ENCODE measurements at regions not wholly inside any gene's neighbourhood (a gene's known extent, or its start where the extent isn't known, plus 50 kb on each side); places are given as distances from the start of the nearest gene placed in this dataset.

DNA sequence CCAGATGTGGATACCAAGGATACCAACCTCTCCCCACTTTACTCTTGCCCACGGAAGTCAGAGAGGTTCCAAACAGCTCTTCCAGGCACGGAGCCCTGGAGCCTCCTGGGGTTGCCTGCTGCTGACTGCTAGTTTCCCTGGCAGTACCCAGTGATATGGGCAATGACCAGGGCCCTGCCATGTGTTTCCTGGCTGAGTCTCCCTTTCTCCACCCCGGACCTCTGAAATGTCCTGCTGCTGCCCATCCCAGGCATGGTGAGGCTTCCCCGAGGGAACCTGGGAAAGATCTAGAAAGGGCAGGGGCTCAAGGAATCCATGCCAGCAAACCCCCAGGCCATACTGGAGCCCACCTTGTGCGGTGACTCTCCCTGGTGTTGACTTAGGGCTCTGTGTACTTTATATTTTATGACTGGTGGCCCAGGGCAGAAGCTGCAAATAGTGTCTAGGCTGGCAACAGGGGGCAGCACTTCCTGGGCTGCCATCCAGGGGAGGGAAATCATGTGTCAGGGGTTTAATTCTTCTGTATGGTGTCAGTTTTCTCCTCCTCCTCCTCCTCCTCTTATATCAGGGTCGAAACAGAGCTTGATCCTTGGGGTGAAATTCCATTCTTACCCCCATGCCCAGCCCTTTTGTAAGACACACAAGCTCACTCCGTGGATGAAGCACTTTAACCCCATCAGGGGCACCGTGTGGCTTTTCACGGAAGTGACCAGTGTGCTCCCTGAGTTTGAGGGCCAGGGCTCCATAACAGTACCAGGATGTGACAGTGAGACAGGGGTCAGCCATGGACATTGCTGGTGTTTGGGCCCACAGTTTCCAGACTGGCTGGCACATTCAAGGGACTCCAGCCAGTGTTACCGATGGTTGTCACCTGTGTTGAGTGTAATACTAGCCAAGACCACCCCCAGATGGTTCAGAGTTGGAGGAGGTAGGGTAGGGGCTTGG is 62.4 kb upstream of the GDF10 start:
- DNase-seq = no peak

DNA sequence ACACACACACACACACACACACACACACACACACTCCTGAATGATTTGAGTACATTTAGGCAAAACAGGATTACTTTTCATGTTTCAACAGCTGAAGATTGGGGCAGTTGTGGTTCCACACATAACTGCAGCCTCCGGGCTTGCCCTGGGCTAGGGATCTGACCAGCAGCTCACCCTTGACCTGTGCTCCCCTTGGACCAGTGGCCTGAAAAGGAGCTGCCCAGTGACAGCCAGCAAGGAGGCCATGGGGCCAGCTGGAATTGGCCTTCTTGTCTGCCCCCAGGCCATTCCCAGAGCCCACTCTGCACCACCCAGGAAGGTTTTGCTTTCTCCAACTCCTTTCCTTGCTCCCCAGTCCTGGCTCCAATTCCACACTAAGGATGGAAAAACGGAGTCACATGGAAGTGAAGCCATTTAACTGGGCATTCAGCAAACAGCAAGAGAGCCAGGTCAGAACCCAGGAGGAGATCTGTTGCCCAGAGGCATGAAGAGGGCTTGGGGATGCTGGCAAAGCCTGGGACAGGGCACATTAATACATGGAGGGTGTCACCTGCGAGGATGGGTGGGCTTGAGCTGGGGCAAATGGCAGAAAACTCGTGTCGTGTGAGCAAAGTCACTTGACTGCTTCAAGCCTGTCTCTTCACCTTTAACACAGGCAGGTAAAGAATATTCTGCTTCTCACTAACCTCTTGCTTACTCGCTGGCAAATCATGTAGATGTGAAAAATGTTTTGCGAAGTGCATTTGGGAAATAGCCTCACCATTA is 61.5 kb upstream of the GDF10 start:
- no peak for DNase-seq

DNA sequence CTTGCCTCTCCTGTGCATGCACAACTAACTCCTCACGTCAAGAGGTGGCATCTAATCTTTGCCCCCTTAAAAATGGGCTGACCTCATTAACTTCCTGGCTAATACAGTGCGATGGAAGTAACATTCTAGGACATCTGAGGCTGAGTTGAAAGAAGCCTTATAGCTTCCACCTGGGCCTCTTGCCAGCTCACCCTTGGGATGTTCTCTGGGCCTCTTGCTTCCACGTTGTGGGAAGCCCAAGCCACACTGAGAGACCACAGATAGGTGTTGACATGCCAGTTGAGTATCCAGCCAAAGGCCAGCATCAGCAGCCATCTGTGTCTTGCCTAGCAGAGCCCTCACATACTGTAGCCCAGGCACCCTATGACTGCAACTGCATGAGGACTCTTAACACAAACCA is 60.8 kb upstream of the GDF10 start:
- no peak for DNase-seq

DNA sequence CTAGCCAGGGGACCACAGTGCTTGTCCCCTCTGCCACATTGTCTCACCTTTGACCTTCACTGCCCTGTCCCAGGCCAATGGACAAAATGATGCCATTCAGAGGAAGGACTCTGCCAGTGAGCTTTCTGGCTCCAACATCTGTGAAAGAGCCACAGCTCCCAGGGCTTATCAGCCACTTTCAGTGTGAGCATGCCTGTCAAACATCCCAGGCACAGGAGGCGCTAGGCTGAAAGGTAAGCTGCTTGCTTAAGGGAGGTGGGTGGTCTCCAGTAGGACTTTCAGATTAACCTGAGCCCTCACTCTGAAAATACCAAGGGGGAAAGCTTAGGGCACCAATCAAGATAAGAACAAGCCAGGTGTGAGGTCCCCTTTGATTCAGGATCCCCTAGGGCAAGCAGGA is 59.8 kb upstream of the GDF10 start:
- DNase-seq = no peak

DNA sequence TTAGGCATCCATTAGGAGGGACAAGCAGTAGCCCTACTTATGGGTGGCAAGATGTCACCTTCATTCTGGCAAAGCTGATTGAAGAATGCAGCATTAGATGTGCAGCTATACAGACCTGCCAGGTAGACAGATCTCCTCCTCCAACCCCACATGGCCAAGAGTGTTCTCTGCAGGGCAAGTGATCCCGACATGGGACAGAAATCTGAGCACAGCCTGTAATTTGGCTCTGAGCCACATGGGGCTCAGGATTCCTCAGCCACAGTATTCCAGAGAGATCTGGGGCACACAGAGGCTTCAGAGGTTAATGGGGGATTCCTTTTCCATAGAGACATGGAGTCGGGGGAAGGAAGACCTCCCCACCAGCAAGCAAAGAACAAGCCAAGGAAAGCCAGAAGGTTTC is 58.7 kb upstream of the GDF10 start:
- no peak for DNase-seq

DNA sequence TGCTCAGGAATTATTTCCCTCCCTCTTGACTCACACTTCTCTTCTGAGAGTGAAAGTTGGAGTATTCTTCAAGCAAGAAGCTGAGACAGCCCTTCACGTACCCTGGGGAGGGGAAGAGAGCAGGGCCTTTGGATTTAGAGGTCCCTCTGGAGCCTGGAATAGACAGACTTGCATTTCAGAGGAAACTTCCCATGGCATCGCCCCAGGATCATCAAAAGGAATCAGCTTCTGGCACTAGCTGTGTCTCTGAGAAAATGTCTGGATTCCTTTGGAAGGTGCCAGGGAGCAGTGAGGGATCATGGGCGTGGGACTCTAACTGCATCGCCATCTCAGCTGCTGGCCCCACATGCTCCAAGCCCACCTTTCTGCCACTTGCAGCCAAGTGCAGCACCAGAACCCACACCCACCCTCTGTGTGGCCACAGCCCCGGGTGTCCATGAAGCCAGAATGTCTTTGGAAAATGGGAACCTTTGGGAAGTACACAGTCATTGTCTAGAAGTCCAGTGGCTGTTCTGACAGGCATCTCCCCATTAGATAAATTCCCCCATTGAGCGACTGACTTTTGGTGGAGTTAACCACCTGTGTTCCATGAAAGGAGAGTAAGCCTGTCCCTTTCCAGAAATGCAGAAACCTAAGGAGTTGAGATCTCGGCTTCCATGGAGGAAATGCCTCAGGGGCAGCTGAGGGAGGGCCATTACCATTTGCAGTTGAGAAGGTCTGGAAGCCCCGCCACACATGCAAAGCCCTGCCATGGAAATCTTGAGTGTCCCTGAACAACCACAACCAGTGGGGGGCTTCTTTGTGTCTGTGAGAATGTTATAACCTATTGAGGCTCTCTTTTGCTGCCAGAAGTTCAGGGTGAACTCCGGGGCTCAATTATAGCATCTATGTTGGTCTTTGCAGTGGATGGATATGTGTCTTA is 57.8 kb upstream of the GDF10 start:
- no peak for DNase-seq

DNA sequence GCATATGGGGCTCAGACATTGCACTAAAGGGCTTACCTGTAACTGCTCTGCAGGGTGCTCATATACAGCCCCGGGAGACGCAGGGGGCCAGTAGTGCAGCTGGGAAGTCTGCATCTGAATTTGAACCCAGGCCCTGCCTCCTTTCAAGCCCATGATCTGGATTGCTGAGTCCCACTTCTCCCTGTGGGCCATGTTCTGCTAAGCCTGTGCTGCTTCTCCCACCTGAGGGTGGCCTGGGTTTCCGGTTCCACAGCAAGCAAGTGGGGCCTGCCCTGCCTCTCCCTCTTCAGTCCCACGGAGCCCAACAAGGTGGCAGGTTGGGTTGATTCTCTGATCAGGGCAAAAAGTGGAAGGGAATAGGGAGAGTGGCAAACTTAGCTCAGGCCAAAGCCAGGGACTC is 56.6 kb upstream of the GDF10 start:
- no peak for DNase-seq

DNA sequence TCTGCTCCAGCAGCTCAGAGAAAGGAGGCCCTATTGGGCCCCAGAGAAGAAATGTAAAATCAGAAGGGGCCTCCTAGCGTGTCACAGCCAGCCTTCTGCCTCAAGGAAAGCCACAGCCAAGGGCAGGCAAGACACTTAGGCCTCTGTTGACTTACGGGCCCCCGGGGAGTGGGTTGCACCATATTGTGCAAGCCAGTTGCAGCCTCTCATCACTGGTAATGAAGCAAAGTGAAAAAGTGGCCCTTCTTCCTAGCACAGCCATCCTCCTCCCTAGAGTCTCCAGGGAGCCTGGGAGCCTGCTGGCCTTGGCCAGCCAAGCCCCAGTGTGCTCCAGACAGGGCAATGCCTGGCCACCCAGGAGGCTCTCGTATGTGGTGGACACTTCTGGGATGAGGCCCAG is 56.2 kb upstream of the GDF10 start:
- no peak for DNase-seq

DNA sequence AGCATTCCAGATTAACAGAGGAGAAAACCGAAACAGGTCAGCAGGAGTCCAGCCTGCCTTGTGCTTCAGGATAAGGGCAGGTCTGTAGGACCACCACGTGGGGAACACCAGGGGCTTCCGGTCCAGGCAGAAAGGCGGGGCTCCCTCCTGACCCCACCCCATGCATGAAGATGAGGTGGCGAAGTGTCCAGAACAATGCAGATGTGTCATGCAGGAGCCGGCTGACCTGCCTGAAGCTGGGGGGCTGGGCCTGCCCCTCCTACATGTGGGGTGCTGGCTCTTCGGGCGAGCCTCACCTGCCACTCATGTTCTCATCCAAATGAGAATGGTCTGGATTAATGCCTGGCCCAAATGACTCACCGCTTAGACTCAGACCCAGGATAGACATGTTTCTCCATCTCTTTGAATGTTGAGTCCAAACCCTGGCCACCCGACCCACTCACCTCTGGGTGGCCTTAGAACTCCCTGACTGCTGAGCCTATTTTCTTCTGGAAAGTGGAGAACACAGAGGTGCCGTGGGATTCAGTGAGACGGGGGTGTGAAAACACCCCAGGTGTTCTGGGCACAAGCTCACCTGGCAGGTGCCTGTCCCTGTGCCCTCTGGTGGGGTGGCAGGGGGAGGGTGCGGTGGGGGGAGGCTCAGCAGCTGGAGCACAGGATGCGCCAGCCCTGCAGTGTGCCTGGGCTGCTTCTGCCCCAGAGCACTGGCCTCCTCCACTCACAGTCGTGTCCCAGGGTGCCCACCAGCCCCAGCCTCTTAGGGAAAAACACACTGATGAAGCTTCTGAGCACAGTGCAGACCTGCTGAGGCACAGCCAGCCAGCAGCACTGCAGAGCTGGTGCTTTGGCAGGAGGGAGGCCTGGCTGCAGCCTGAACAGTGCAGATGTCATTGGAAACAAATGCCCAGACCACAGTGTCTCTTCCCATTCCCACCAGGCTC is 55.2 kb upstream of the GDF10 start:
- no peak for DNase-seq

DNA sequence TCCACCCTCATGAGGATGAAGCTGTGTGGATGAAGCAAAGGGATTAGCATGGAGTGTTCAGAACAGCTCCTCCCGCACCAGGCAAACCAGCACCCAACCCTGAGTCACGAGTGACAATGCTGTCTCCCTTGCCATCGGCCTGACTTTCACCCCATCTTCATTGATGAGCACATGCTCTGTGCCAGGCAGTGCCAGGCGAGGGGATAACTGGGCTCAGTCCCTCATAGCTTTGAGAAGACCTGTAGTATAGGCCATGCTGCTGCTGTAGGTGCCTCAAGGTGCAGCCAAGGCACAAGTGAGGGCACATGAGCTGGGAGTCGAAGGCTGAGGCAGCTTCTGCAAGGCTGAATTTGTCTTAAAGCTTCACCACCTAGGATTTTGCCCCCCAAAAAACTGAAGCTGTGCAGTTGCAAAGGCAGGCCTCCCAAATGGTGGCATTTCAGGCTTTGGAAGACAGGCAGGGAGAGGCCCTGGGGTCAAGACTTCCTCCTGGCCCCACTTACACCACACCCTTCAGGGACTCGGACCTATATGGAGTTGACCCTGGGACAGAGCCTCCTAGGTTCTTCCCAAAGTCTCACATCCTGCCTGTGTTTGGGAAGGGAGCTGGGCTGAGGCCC is 54.2 kb upstream of the GDF10 start:
- DNase-seq = no peak

DNA sequence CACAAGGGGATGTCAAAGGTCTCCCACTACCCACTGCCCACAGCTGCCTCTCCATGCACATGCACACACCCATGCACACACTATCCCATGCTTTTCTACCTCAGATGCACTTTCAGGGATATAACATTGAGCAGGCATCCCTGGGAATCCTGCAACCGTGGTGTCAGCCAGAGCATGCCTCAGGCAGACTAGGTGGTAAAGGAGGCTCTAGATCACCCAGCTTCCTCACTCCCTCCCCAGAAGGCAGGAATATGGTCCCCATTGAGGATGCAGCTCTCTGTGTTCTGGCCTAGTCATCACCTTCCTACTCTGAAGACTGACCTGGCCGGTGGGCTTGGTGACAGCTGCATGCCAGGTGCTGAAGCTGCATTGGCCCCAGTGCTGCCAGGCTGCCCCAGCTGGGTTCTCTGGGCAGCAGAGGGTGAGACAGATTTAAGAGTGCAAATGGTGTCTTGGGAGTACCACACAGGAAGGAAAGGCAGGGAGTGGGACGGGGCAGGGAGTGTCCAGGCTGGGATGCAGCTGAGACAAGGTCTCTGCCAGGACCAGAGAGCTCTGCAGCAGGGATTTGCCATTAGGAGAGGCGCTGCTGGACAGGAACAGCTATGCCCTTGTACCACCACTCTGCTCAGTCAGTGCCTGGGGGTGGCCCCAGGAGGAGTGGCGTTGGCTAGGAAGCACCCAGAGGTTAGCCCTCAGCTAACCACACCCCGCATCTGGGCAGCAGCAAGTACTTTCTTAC is 53.4 kb upstream of the GDF10 start:
- DNase-seq = no peak

DNA sequence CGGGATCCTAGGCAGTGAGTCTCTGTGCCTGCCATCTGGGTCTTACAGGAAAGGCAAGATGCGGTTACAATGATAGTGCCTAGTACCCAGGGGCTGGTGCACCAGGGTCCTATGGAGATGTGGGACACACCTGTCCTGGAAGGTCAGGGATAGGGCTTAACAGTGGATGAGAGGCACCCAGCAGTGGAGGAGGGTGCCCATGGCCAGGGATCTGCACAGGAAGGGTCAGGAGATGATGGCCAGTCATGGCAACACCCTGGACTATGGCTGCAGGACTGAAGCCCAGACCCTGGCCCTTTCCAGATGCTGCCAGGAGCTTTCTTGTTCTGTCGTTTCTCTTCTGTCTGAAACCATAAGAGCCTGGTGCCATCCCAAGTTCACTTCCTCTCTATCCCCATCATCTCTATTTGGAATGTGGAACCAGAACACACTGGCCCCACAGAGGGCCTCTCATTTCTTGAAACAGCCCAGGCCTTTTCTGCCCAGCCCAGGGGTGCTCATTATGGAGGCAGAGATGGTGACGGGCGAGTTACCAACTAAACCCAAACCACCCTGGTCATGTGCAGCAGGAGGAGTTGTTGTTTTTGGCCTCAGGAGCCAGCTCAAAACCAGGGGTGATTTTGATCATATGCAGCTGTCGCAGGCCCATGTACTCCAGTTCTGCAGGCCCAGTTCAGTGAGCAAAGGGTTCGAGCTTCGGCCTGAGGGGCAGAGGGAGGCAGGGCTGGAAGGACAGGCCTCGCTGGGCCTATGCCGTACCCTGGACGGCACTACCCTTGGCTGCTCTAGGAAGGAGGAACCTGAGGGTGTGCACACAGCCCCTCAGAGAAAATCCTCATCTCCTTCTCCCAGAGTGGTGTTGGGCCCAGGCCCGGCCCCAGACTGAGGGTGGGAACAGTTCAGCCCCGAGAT is 52.6 kb upstream of the GDF10 start:
- DNase-seq = no peak

DNA sequence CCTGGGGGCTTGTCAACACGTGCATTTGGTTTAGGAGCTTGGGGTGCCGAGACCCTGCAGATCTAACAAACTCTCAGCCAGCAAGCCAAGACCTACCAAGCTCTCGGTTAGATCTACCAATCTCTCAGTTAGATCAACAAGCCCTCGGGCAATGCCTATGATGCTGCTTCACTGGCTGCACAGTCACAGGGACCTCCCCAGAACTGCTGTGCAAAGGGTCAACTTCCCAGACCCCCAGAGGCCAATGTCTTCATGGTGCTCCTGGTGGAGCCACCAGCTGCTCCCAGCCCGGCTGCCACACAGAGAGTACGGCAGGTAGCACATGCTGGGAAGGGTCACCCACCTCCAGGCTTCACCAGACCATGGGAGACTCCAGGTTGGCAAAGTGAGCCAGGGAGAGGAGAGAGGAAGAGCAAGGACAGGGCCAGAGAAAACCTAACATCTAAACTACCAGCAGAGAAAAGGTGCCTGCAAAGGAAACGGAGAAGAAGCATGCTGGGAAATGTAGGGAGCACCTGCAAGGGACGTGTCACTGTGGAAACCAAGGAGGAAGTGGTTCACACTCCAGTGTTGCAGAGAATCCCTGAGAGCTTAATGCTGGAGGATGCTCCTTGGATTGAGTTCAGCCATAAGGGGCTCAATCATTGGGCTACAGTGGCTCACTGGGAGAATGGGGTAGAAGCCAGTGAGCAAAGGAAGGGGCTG is 51.5 kb upstream of the GDF10 start:
- no peak for DNase-seq

DNA sequence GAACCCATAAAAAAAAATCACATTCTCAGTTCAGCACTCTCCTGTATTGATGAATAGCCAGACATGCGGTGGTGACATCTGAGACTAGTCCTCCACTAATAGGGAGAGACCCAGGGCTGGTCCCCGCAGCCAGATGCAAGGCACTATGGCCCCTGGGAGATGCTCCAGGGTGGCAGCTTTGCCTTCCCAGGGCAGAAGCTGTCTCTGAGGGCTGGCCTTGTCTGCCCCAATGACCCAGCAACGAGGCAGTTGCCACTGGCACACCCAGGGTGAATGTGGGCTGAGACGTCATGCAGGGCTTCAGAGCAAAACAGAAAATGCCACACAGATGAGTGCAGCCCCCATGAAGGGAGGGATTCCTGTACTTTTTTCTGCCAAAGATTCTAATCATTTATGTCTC is 50.1 kb upstream of the GDF10 start:
- no peak for DNase-seq

Data from CD4-positive, alpha-beta T cell treated with Interleukin-21 for 1 hour (primary cell).